HUES48 (cell line): ENCODE measurements at regions not wholly inside any gene's neighbourhood (a gene's known extent, or its start where the extent isn't known, plus 50 kb on each side); places are given as distances from the start of the nearest gene placed in this dataset.

Experiments
- H3K27ac ChIP-seq: one replicate; pipeline ENCODE4 v1.7.0; 2013; ENCODE audit warnings: low read depth, low read length, inconsistent platforms
- H3K27me3 ChIP-seq: 2 replicates; pipeline ENCODE4 v1.6.1; 2013; ENCODE audit warnings: mild to moderate bottlenecking, low read length; ENCODE audit not compliant: control insufficient read depth, insufficient read depth
- H3K36me3 ChIP-seq: 2 replicates; pipeline ENCODE4 v1.6.1; 2013; ENCODE audit warnings: low read length; ENCODE audit not compliant: control insufficient read depth, insufficient read depth
- H3K4me1 ChIP-seq: 2 replicates; pipeline ENCODE4 v1.6.1; 2013; ENCODE audit warnings: mild to moderate bottlenecking, low read length; ENCODE audit not compliant: control insufficient read depth, insufficient read depth
- H3K4me3 ChIP-seq: 2 replicates; pipeline ENCODE4 v1.5.1; 2013; ENCODE audit warnings: mild to moderate bottlenecking, low read depth, low read length
- H3K9ac ChIP-seq: 2 replicates; pipeline ENCODE4 v1.6.1; 2013; ENCODE audit warnings: mild to moderate bottlenecking, low read depth, low read length, moderate library complexity
- H3K9me3 ChIP-seq: 2 replicates; pipeline ENCODE4 v1.6.1; 2013; ENCODE audit warnings: low read length; ENCODE audit not compliant: control insufficient read depth, insufficient read depth

GRCh38 chr7:54629771-54630170 is 87.6 kb downstream of the VSTM2A start:
- Histone ChIP-seq H3K9me3 (no peaks in the 10 kb centered on the region), H3K27me3 (no peaks in the 10 kb centered on the region), H3K9ac (no peak overlapping the region), H3K4me1 (peaks cover 23% of the 10 kb centered on the region), H3K36me3 (no peaks in the 10 kb centered on the region), H3K4me3 (peak overlapping the region; percentile 20; the same call in 1 of the 2 replicates), H3K27ac (peak overlapping the region; percentile 35)

- H3K27me3 ChIP-seq, result no peaks in the 10 kb centered on the region
- H3K27ac ChIP-seq, result no peak overlapping the region
- no peaks in the 10 kb centered on the region for H3K4me1 ChIP-seq
- no peak overlapping the region for H3K4me3 ChIP-seq
- H3K36me3 ChIP-seq, result no peaks in the 10 kb centered on the region
- H3K9me3 ChIP-seq, result no peaks in the 10 kb centered on the region
- no peak overlapping the region for H3K9ac ChIP-seq
Observed at GRCh38 chr7:54622696-54623309, 80.6 kb downstream of the VSTM2A start.
